Testis (tissue), 2 donors: ENCODE measurements at regions not wholly inside any gene's neighbourhood (a gene's known extent, or its start where the extent isn't known, plus 50 kb on each side); places are given as distances from the start of the nearest gene placed in this dataset.

ENCODE experiments used
- POLR2A ChIP-seq: fragments of 450-650 bp; IDR thresholded peaks from one replicate; pipeline ENCODE4 v1.6.1; 2017; ENCODE audit warnings: antibody characterized with exemption, mild to moderate bottlenecking, moderate library complexity
- TF ChIP-seq, protein P1 (sequence below), 3 experiments: fragments of 450-650 bp in 2 of 3; fragments of 200-600 bp in 1 of 3; sonication (generic) in 1 of 3; IDR thresholded peaks; one replicate each; pipeline ENCODE4 v1.5.1; 2016 to 2019; ENCODE audit warnings: antibody characterized with exemption in 3 of 3, mild to moderate bottlenecking in 2 of 3, moderate library complexity in 1 of 3

DNA sequence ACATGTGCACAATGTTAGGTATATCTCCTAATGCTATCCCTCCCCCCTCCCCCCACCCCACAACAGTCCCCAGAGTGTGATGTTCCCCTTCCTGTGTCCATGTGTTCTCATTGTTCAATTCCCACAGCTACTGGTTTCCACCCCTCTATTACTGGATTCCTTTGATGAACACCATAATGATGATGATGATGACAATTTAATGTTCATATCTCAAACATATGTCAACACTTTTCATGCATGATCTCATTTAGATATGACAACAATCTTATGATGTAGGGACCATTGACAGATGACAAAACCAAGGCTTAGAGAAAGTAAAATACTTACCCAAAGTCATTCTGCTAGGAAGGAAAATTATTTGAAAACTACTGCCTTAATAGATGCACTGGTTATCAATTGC lies 97.6 kb downstream of the TMEM114 start:
- TF ChIP-seq, protein P1, sequence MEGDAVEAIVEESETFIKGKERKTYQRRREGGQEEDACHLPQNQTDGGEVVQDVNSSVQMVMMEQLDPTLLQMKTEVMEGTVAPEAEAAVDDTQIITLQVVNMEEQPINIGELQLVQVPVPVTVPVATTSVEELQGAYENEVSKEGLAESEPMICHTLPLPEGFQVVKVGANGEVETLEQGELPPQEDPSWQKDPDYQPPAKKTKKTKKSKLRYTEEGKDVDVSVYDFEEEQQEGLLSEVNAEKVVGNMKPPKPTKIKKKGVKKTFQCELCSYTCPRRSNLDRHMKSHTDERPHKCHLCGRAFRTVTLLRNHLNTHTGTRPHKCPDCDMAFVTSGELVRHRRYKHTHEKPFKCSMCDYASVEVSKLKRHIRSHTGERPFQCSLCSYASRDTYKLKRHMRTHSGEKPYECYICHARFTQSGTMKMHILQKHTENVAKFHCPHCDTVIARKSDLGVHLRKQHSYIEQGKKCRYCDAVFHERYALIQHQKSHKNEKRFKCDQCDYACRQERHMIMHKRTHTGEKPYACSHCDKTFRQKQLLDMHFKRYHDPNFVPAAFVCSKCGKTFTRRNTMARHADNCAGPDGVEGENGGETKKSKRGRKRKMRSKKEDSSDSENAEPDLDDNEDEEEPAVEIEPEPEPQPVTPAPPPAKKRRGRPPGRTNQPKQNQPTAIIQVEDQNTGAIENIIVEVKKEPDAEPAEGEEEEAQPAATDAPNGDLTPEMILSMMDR (IDR thresholded peaks at IDR 0.05): no peak
- TF ChIP-seq POLR2A: no peak
